C4-2B (cell line): ENCODE measurements at regions not wholly inside any gene's neighbourhood (a gene's known extent, or its start where the extent isn't known, plus 50 kb on each side); places are given as distances from the start of the nearest gene placed in this dataset.

Source experiments
- H3K27ac ChIP-seq: fragments of 450-650 bp; 2 replicates; pipeline ENCODE4 v1.5.1; 2017
- ZFX ChIP-seq: fragments of 450-650 bp; IDR thresholded peaks from 2 replicates; pipeline ENCODE4 v1.6.1; 2017
- TF ChIP-seq, protein P1 (sequence below): fragments of 450-650 bp; conservative IDR thresholded peaks from 2 replicates; pipeline ENCODE4 v1.5.1; 2017; ENCODE audit warnings: mild to moderate bottlenecking

GRCh38 chr17:5702951-5703510, 118.7 kb upstream of the NLRP1 start:
- TF ChIP-seq, protein P1, sequence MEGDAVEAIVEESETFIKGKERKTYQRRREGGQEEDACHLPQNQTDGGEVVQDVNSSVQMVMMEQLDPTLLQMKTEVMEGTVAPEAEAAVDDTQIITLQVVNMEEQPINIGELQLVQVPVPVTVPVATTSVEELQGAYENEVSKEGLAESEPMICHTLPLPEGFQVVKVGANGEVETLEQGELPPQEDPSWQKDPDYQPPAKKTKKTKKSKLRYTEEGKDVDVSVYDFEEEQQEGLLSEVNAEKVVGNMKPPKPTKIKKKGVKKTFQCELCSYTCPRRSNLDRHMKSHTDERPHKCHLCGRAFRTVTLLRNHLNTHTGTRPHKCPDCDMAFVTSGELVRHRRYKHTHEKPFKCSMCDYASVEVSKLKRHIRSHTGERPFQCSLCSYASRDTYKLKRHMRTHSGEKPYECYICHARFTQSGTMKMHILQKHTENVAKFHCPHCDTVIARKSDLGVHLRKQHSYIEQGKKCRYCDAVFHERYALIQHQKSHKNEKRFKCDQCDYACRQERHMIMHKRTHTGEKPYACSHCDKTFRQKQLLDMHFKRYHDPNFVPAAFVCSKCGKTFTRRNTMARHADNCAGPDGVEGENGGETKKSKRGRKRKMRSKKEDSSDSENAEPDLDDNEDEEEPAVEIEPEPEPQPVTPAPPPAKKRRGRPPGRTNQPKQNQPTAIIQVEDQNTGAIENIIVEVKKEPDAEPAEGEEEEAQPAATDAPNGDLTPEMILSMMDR = no peak
- no peak for TF ChIP-seq ZFX
- H3K27ac ChIP-seq = no peak overlapping the region

GRCh38 chr17:5703736-5704135, 119.4 kb upstream of the NLRP1 start:
- TF ChIP-seq ZFX = no peak
- TF ChIP-seq, protein P1 = no peak
- no peak overlapping the region for H3K27ac ChIP-seq

- TF ChIP-seq, protein P1 = peak; percentile 53
- no peak for TF ChIP-seq ZFX
- no peak overlapping the region for H3K27ac ChIP-seq
Measured at GRCh38 chr17:5705081-5705875, 121.0 kb upstream of the NLRP1 start.

DNA sequence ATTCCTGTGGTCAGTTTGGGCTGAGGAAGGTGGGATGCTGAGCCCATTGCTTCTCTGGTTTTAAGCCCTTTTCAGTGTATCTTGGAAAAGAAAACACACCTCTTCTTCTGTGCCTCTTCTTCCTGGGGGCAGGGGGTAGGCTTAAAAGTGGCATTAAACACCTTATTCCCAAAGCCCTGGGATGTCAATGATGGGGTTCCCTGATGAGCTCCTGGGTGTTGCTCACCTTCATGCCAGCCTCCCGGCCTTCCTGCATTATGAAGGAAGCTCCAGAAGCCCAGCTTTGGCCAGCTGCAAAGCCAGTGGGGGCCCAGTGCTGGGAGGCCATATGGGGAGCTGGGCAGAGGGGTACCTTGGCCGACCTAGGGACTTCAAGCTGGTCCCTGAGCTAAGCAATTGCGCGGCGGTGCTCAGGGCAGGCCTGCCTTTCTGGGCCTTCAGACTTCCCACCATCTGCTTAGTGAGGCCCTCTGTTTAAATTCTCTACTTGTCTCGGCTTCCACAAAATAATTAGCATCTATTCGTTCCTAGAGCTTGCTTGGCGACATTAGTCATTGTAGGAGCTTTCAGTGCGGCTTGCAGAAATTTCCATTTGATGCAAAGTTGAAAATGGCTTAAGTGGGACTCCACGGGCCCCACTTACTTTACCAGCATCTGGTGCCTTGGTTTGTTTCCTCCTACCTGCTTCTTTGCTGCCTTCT, 121.7 kb upstream of the NLRP1 start:
- no peak for TF ChIP-seq ZFX
- TF ChIP-seq, protein P1 = no peak

DNA sequence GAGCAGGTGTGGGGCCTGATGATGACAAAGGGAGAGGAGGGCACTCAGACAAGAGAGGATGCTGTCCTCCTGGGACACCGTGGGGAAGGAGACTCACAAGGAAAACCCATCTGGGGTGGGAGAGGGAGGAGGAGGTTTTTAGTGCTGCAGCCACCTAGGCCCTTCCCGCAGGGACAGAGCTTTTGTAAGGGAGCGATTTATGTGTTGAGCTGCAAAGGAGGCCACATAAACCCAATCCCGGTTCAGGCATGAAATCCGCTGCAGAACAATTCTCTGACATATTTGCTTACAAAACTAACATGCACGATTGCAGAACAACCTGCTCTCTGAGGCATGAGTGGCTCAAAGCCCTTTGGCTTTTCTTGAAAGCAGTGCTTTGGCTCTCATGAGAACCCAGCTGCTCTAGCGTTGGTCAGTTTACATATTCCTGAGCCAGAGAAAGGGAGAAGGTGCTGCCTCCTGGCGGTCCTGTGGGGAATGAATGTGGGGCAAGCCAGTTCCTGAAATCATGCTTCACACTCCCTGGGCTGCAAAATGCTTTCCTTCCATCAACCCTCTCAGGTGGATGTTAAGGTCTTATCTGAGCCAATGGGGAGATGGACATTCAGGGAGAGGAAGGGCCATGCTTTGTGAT, 122.4 kb upstream of the NLRP1 start:
- TF ChIP-seq, protein P1 = peak; percentile 88
- TF ChIP-seq ZFX = no peak

More for the DNA sequence above, 121.7 kb upstream of the NLRP1 start:
- H3K27ac ChIP-seq = no peak overlapping the region

DNA sequence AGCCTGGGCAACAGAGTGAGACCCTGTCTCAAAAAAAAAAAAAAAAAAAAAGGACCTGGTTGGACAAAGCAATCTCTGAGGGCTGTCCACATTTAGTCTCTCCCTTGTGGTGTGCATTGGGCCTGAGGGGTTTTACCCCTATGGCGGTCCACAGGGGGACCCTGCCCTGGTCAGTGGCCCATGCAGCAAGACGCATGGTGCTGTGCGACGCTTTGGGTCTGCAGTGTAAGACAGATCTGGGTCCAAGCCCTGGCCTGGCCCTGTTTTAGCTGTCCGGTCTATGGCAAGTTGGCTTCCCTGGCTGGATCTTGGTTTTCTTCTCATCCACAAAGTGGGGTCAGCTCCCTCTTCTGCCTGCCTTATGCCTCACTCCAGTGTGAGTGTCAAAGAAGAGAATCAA, 123.2 kb upstream of the NLRP1 start:
- TF ChIP-seq ZFX = no peak
- TF ChIP-seq, protein P1 = no peak

More for the DNA sequence above, 122.4 kb upstream of the NLRP1 start:
- H3K27ac ChIP-seq = no peak overlapping the region

GRCh38 chr17:5708344-5708743, 124.0 kb upstream of the NLRP1 start:
- TF ChIP-seq ZFX = no peak
- TF ChIP-seq, protein P1 = no peak

More for the DNA sequence above, 123.2 kb upstream of the NLRP1 start:
- no peak overlapping the region for H3K27ac ChIP-seq

More at GRCh38 chr17:5708344-5708743, 124.0 kb upstream of the NLRP1 start:
- H3K27ac ChIP-seq = no peak overlapping the region
